GM21825 (cell line): ENCODE measurements at regions not wholly inside any gene's neighbourhood (a gene's known extent, or its start where the extent isn't known, plus 50 kb on each side); places are given as distances from the start of the nearest gene placed in this dataset.

Experiments
- ATAC-seq: cut with Tn5 transposase; IDR thresholded peaks from one replicate; pipeline ENCODE4 v1.9.1; 2021; ENCODE audit warnings: mild to moderate bottlenecking, moderate library complexity; ENCODE audit not compliant: unreplicated experiment

- peak; percentile 69 for ATAC-seq
Measured at GRCh38 chr18:26621161-26622026, 73.0 kb upstream of the KCTD1 start.

DNA sequence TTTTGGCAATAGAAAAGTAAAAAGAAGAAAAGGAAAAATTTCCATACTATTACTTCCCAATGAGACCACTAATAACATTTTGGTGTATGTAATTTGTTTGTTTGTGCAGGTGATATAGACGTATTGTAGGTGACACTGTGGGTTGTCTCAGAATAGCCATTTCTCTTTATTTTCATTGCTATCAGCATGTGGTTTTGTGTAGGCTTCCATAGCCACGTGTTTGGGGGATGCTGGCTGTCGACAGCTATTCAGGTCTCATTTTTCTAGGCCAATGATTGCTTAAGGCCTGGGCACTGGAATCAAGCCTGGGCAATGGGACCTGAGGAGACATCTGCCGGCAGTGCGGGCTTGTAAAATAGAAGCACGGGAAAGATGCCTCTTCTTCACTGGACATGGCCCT lies 71.0 kb upstream of the KCTD1 start:
- ATAC-seq = no peak

- no peak for ATAC-seq
Measured at GRCh38 chr18:26618135-26618534, 69.8 kb upstream of the KCTD1 start.

- no peak for ATAC-seq
Measured at GRCh38 chr18:26617151-26617554, 68.8 kb upstream of the KCTD1 start.

DNA sequence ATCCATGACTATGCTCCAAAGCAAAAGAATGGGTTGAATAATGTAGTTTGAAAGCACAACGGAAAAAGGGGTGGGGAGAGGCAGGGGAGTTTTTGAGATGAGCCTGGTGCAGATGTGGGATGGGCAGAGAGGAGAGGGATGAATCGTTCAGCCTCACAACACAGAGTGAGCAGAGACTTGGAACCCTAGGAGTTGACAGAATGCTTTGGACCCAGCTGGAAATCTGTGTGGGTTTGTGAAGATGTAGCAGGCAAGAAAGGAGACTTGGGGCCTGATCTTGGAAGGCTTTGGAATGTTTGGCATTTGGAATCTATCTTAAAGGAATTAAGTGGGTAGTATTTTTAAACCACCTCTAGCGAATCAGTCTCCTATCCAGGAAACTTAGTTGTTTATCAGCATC lies 66.0 kb upstream of the KCTD1 start:
- no peak for ATAC-seq
